PC-9 (cell line): ENCODE measurements at regions not wholly inside any gene's neighbourhood (a gene's known extent, or its start where the extent isn't known, plus 50 kb on each side); places are given as distances from the start of the nearest gene placed in this dataset.

Source experiments
- EZH2 ChIP-seq: fragments of 200-600 bp; sonication (generic); IDR thresholded peaks from 2 replicates; pipeline ENCODE4 v1.8.0; 2017; ENCODE audit warnings: antibody characterized with exemption, low read depth
- TF ChIP-seq, protein P1 (sequence below): fragments of 200-600 bp; sonication (generic); conservative IDR thresholded peaks from 2 replicates; pipeline ENCODE4 v1.6.1; 2017; ENCODE audit warnings: mixed run types, antibody characterized with exemption, mild to moderate bottlenecking, moderate library complexity

DNA sequence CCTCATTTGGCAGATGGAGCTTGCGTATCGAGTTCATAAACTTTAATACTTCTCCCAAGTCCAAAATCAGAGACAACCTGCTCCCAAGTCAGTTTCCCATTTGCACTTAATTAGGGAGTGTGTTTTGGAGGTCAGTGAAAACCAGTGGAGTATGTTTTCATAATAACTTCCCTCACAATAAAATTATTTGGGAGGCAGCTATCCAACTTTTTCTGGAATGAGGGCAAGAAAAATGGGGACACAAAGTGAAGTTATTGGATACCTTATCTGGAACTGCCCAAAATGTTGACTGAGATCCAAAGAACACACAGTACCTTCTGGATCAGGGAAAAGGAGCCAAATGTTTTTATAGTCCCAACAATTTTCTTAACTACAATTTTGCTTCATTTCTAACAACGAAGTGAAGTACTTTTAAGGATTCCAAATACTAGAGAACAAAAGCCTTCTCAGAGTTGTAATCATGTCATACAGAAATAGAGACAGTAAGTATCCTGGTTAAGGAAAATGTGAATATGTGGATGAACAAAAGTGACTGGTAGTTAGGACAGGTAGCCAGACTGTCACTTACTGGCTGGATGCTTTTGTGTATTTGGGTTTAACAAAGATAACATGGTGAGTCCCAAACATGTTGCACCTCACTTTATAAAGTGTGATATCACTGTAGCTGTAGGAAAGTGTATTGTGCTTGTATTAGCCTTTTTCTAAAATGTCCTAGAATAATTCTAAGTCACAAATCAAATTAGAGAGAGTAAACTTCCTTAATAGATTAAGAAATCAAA is 325.0 kb downstream of the HLX start:
- TF ChIP-seq, protein P1, sequence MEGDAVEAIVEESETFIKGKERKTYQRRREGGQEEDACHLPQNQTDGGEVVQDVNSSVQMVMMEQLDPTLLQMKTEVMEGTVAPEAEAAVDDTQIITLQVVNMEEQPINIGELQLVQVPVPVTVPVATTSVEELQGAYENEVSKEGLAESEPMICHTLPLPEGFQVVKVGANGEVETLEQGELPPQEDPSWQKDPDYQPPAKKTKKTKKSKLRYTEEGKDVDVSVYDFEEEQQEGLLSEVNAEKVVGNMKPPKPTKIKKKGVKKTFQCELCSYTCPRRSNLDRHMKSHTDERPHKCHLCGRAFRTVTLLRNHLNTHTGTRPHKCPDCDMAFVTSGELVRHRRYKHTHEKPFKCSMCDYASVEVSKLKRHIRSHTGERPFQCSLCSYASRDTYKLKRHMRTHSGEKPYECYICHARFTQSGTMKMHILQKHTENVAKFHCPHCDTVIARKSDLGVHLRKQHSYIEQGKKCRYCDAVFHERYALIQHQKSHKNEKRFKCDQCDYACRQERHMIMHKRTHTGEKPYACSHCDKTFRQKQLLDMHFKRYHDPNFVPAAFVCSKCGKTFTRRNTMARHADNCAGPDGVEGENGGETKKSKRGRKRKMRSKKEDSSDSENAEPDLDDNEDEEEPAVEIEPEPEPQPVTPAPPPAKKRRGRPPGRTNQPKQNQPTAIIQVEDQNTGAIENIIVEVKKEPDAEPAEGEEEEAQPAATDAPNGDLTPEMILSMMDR: no peak
- no peak for TF ChIP-seq EZH2
